ENCODE measurements at regions not wholly inside any gene's neighbourhood (a gene's known extent, or its start where the extent isn't known, plus 50 kb on each side); places are given as distances from the start of the nearest gene placed in this dataset.
"Not testable (repeated sequence)": the region's sequence is repeated elsewhere in the genome, so short reads cannot be mapped to it uniquely, and the experiment has no call there.

GRCh38 chr14:25685004-25685403, 635.1 kb upstream of the STXBP6 start:
- H3K27me3 ChIP-seq (ENCODE audit: control insufficient read depth in 1 of 2, insufficient read depth in 2 of 2, low read length in 2 of 2): no peaks in the 10 kb centered on the region
- Mint-ChIP-seq H3K27ac (no peak overlapping the region), H3K27me3 (no peaks in the 10 kb centered on the region), H3K9me3 (peaks cover 2% of the 10 kb centered on the region), H3K4me1 (ENCODE audit: low read depth) (no peaks in the 10 kb centered on the region), H3K36me3 (ENCODE audit: low read depth) (no peaks in the 10 kb centered on the region), H3K4me3 (no peak overlapping the region)
- ChIA-PET CTCF (no interaction called here), POLR2A (no interaction called here)
- ATAC-seq (ENCODE audit: poor library complexity) (no peak), DNase-seq (no peak)
- intact Hi-C loops (cut with DNase I, micrococcal nuclease): no loop called here
- peaks cover 0 to 8% of the 10 kb centered on the region in 2 experiments for H3K9me3 ChIP-seq (ENCODE audit: control insufficient read depth in 1 of 2, insufficient read depth in 1 of 2, low read length in 2 of 2)
- H3K4me3 ChIP-seq (ENCODE audit: low read length): no peak overlapping the region
- H3K4me1 ChIP-seq (ENCODE audit: insufficient read depth, low read length): no peaks in the 10 kb centered on the region
- no peak for TF ChIP-seq CTCF (IDR thresholded peaks at IDR 0.05)
- H3K27ac ChIP-seq (ENCODE audit: low read depth in 1 of 2, low read length in 2 of 2): no peak overlapping the region
- no peaks in the 10 kb centered on the region for H3K36me3 ChIP-seq (ENCODE audit: insufficient read depth, low read length)

- ChIA-PET POLR2A (no interaction called here), CTCF (no interaction called here)
- no peaks in the 10 kb centered on the region for H3K27me3 Mint-ChIP-seq
- H3K4me3 Mint-ChIP-seq: no peak overlapping the region
- no peak overlapping the region for H3K27ac Mint-ChIP-seq
- H3K4me3 ChIP-seq (ENCODE audit: low read length): no peak overlapping the region
- peaks cover 0 to 15% of the 10 kb centered on the region in 2 experiments for H3K9me3 ChIP-seq (ENCODE audit: control insufficient read depth in 1 of 2, insufficient read depth in 1 of 2, low read length in 2 of 2)
- ATAC-seq (ENCODE audit: poor library complexity): no peak
- no peaks in the 10 kb centered on the region for H3K4me1 ChIP-seq (ENCODE audit: insufficient read depth, low read length)
- intact Hi-C loops (cut with DNase I, micrococcal nuclease): no loop called here
- no peak for DNase-seq
- no peaks in the 10 kb centered on the region for H3K36me3 Mint-ChIP-seq (ENCODE audit: low read depth)
- H3K27me3 ChIP-seq (ENCODE audit: control insufficient read depth in 1 of 2, insufficient read depth in 2 of 2, low read length in 2 of 2): no peaks in the 10 kb centered on the region
- no peaks in the 10 kb centered on the region for H3K36me3 ChIP-seq (ENCODE audit: insufficient read depth, low read length)
- no peaks in the 10 kb centered on the region for H3K4me1 Mint-ChIP-seq (ENCODE audit: low read depth)
- H3K27ac ChIP-seq (ENCODE audit: low read depth in 1 of 2, low read length in 2 of 2): no peak overlapping the region
- no peak for TF ChIP-seq CTCF (IDR thresholded peaks at IDR 0.05)
- peaks cover 6% of the 10 kb centered on the region for H3K9me3 Mint-ChIP-seq
Measured at GRCh38 chr14:25680934-25681333, 631.0 kb upstream of the STXBP6 start.

GRCh38 chr14:25680511-25680910, 630.6 kb upstream of the STXBP6 start:
- intact Hi-C loops (cut with DNase I, micrococcal nuclease); H3K4me3 Mint-ChIP-seq; H3K36me3 ChIP-seq (ENCODE audit: insufficient read depth, low read length); H3K27me3 Mint-ChIP-seq; H3K27me3 ChIP-seq (ENCODE audit: control insufficient read depth in 1 of 2, insufficient read depth in 2 of 2, low read length in 2 of 2); ATAC-seq (ENCODE audit: poor library complexity); H3K36me3 Mint-ChIP-seq (ENCODE audit: low read depth); DNase-seq; H3K4me1 ChIP-seq (ENCODE audit: insufficient read depth, low read length); H3K9me3 Mint-ChIP-seq; H3K4me3 ChIP-seq (ENCODE audit: low read length); CTCF ChIA-PET; H3K4me1 Mint-ChIP-seq (ENCODE audit: low read depth); POLR2A ChIA-PET; H3K27ac Mint-ChIP-seq; H3K27ac ChIP-seq (ENCODE audit: low read depth in 1 of 2, low read length in 2 of 2): not testable (repeated sequence)
- peaks cover 0 to 15% of the 10 kb centered on the region in 2 experiments for H3K9me3 ChIP-seq (ENCODE audit: control insufficient read depth in 1 of 2, insufficient read depth in 1 of 2, low read length in 2 of 2)

GRCh38 chr14:25677111-25677510, 627.2 kb upstream of the STXBP6 start:
- no peaks in the 10 kb centered on the region for H3K27me3 Mint-ChIP-seq
- intact Hi-C loops (cut with DNase I, micrococcal nuclease): no loop called here
- ChIA-PET CTCF (no interaction called here), POLR2A (no interaction called here)
- no peak overlapping the region for H3K4me3 ChIP-seq (ENCODE audit: low read length)
- no peaks in the 10 kb centered on the region for H3K27me3 ChIP-seq (ENCODE audit: control insufficient read depth in 1 of 2, insufficient read depth in 2 of 2, low read length in 2 of 2)
- H3K36me3 ChIP-seq (ENCODE audit: insufficient read depth, low read length): no peaks in the 10 kb centered on the region
- DNase-seq (no peak), ATAC-seq (ENCODE audit: poor library complexity) (no peak)
- H3K27ac Mint-ChIP-seq: no peak overlapping the region
- no peaks in the 10 kb centered on the region for H3K4me1 ChIP-seq (ENCODE audit: insufficient read depth, low read length)
- H3K9me3 ChIP-seq (ENCODE audit: control insufficient read depth in 1 of 2, insufficient read depth in 1 of 2, low read length in 2 of 2): peaks cover 0 to 13% of the 10 kb centered on the region in 2 experiments
- no peaks in the 10 kb centered on the region for H3K4me1 Mint-ChIP-seq (ENCODE audit: low read depth)
- no peak overlapping the region for H3K27ac ChIP-seq (ENCODE audit: low read depth in 1 of 2, low read length in 2 of 2)
- H3K36me3 Mint-ChIP-seq (ENCODE audit: low read depth): no peaks in the 10 kb centered on the region
- peaks cover 6% of the 10 kb centered on the region for H3K9me3 Mint-ChIP-seq
- H3K4me3 Mint-ChIP-seq: no peak overlapping the region
- TF ChIP-seq CTCF (IDR thresholded peaks at IDR 0.05): no peak

Measured in CD4-positive, alpha-beta T cell (primary cell).